Muscle layer of colon (tissue), 2 donors: ENCODE measurements at regions not wholly inside any gene's neighbourhood (a gene's known extent, or its start where the extent isn't known, plus 50 kb on each side); places are given as distances from the start of the nearest gene placed in this dataset.
A peak's percentile ranks its signal among the peaks of the same experiment; 100 is the strongest.

Source experiments
- H3K27ac ChIP-seq: one replicate; pipeline ENCODE4 v1.7.0; 2013; ENCODE audit warnings: low read depth, mild to moderate bottlenecking, low read length, moderate library complexity
- H3K27me3 ChIP-seq, 2 donors: one replicate each; pipeline ENCODE4 v1.7.0; 2013; ENCODE audit warnings: low read length in 2 of 2, mild to moderate bottlenecking in 2 of 2; ENCODE audit not compliant: insufficient read depth in 2 of 2, control insufficient read depth in 1 of 2
- H3K36me3 ChIP-seq: one replicate; pipeline ENCODE4 v1.7.0; 2013; ENCODE audit warnings: mild to moderate bottlenecking, low read length; ENCODE audit not compliant: insufficient read depth
- H3K4me1 ChIP-seq: one replicate; pipeline ENCODE4 v1.7.0; 2013; ENCODE audit warnings: mild to moderate bottlenecking, low read length; ENCODE audit not compliant: insufficient read depth
- H3K4me3 ChIP-seq, 2 donors: one replicate each; pipeline ENCODE4 v1.7.0; 2013; ENCODE audit warnings: low read length in 2 of 2, low read depth in 1 of 2, mild to moderate bottlenecking in 1 of 2, moderate library complexity in 1 of 2
- H3K9ac ChIP-seq: one replicate; pipeline ENCODE4 v1.7.0; 2013; ENCODE audit warnings: low read length
- H3K9me3 ChIP-seq: one replicate; pipeline ENCODE4 v1.7.0; 2013; ENCODE audit warnings: mild to moderate bottlenecking, low read length
- donor health status: abdominal sarcoma.
- donor health status: Adenocarcinoma of cecum.

DNA sequence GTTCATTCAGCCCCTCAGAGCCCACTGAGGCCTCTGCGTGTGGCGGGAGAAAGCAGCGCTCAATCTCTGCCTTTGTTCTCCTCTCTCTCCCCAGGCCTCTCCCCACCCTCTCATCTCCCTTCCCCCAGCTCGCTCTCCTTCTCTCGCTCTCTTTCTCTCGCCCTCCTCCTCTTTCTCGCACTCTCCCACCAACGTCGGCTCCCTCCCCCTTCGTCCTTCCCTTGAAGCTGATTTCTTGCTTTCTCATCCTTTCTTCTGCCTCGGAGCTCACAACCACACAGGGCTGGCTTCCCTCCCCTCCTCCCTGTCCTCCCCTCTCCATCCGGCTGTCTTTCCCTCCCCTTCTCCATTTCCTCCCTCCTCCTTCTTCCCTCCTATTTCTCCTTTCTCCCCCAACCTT is 96.4 kb downstream of the LRRC74A start:
- H3K4me3 ChIP-seq: no peak overlapping the region
- peaks cover 44% of the 10 kb centered on the region for H3K4me1 ChIP-seq
- H3K27ac ChIP-seq: no peak overlapping the region
- no peak overlapping the region for H3K9ac ChIP-seq
- H3K27me3 ChIP-seq: no peaks in the 10 kb centered on the region
- H3K36me3 ChIP-seq: no peaks in the 10 kb centered on the region
- H3K9me3 ChIP-seq: no peaks in the 10 kb centered on the region

DNA sequence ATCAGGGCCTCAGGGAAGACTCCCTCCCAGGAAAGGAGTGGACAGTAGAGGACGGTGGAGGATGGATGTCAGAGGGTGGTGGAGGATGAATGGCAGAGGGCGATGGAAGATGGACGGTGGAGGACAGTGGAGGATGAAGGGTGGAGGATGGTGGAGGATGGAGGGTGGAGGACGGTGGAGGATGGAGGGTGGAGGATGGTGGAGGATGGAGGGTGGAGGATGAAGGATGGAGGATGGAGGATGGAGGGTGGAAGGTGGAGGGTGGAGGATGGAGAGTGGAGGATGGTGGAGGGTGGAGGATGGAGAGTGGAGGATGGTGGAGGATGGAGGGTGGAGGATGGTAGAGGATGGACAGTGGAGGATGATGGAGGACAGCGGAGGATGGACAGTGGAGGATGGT is 95.9 kb downstream of the LRRC74A start:
- H3K4me1 ChIP-seq: peaks cover 46% of the 10 kb centered on the region
- no peaks in the 10 kb centered on the region for H3K27me3 ChIP-seq
- no peak overlapping the region for H3K4me3 ChIP-seq
- H3K27ac ChIP-seq: no peak overlapping the region
- H3K9me3 ChIP-seq: no peaks in the 10 kb centered on the region
- no peaks in the 10 kb centered on the region for H3K36me3 ChIP-seq
- H3K9ac ChIP-seq: no peak overlapping the region

GRCh38 chr14:76921088-76921399 is 94.8 kb downstream of the LRRC74A start:
- no peak overlapping the region for H3K27ac ChIP-seq
- H3K4me1 ChIP-seq: peaks cover 47% of the 10 kb centered on the region
- H3K27me3 ChIP-seq: no peaks in the 10 kb centered on the region

DNA sequence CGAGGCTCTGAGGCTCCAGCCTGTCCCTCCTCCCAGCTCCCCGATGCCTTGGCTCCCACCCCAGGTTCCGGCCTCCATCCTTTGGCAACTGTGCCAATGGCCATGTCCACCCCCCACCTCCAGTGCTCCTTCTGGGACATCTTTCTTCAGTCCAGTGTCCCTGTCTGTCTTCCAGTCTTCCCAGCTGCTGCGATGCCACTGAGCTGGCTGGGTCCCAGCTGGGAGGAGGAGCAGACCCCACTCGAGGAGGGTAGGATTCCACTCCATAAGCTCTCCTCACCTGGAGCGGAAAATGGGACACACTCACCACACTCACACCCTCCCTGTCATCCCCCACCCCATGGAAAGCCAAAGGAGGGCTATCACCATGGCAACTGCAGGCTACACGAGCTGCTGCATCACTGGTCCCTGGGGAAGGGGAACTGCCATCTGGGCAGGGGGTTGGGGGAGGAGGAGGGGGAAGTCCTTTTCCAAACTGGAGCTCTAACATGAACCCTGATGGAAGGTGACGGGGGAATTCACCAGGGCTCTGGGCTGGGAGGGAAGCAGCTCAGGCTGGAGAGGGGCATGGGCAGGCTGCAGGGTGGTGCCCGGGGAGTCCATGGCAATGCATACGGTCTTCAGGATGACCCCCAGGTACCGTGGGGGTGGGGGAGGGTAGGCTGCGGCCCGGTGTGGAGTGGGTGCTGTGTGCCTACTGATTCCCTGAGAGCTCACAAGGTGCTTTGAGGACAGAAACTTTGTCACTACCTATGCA is 94.3 kb downstream of the LRRC74A start:
- peaks cover 47% of the 10 kb centered on the region for H3K4me1 ChIP-seq
- H3K27ac ChIP-seq: peak overlapping the region; percentile 93
- no peaks in the 10 kb centered on the region for H3K9me3 ChIP-seq
- no peaks in the 10 kb centered on the region for H3K27me3 ChIP-seq
- H3K9ac ChIP-seq: no peak overlapping the region
- H3K4me3 ChIP-seq: no peak overlapping the region
- no peaks in the 10 kb centered on the region for H3K36me3 ChIP-seq

More at GRCh38 chr14:76921088-76921399, 94.8 kb downstream of the LRRC74A start:
- Histone ChIP-seq H3K9ac (no peak overlapping the region), H3K9me3 (no peaks in the 10 kb centered on the region), H3K4me3 (no peak overlapping the region), H3K36me3 (no peaks in the 10 kb centered on the region)

- H3K9ac ChIP-seq: peak overlapping the region; percentile 86
- H3K4me3 ChIP-seq: peak overlapping the region in 1 of 2 donors; percentile 42
- peak overlapping the region; percentile 93 for H3K27ac ChIP-seq
- no peaks in the 10 kb centered on the region for H3K27me3 ChIP-seq
- H3K4me1 ChIP-seq: peaks cover 47% of the 10 kb centered on the region
- no peaks in the 10 kb centered on the region for H3K36me3 ChIP-seq
- H3K9me3 ChIP-seq: no peaks in the 10 kb centered on the region
Observed at GRCh38 chr14:76919431-76920330, 93.5 kb downstream of the LRRC74A start.
